ENCODE measurements at regions not wholly inside any gene's neighbourhood (a gene's known extent, or its start where the extent isn't known, plus 50 kb on each side); places are given as distances from the start of the nearest gene placed in this dataset.

DNA sequence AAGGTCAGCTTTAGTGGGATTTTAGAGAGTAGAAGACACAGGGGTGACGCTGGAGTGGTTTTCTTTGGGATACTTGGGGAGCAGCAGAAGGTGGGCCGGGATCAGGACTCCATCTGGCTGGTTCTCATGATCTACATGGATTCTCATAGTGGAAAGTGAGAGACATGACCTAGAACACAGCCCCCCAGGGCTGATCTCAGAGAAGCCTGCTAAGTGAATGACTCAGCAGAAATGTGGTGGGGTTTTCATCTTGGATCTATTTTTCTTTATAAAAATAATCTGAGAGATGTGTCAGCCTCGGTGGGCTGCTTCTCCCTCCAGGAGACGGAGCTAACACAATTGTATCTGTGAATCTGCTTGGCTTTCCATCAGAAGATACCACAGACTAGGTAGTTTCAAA, 484.4 kb downstream of the TMEM121 start:
- TF ChIP-seq, protein P1, sequence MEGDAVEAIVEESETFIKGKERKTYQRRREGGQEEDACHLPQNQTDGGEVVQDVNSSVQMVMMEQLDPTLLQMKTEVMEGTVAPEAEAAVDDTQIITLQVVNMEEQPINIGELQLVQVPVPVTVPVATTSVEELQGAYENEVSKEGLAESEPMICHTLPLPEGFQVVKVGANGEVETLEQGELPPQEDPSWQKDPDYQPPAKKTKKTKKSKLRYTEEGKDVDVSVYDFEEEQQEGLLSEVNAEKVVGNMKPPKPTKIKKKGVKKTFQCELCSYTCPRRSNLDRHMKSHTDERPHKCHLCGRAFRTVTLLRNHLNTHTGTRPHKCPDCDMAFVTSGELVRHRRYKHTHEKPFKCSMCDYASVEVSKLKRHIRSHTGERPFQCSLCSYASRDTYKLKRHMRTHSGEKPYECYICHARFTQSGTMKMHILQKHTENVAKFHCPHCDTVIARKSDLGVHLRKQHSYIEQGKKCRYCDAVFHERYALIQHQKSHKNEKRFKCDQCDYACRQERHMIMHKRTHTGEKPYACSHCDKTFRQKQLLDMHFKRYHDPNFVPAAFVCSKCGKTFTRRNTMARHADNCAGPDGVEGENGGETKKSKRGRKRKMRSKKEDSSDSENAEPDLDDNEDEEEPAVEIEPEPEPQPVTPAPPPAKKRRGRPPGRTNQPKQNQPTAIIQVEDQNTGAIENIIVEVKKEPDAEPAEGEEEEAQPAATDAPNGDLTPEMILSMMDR (IDR thresholded peaks at IDR 0.05): no peak
- TF ChIP-seq POLR2AphosphoS5 (IDR thresholded peaks at IDR 0.05; ENCODE audit: insufficient read depth in 1 of 2, low read depth in 1 of 2) (no peak), POLR2A (IDR thresholded peaks at IDR 0.05) (no peak)
